PC-9 (cell line): ENCODE measurements at regions not wholly inside any gene's neighbourhood (a gene's known extent, or its start where the extent isn't known, plus 50 kb on each side); places are given as distances from the start of the nearest gene placed in this dataset.

Experiments used
- BruUV-seq: library from RNA; stranded (reverse); fragments of 400-500 nt; replicated peaks from 2 replicates; lab custom pipeline; 2021; lab: Mats Ljungman, UMichigan
- CTCF ChIA-PET: fragments of 300-600 bp; sonication (Branson Sonifier 250); formaldehyde crosslinking; loops from one replicate; lab custom pipeline; 2022; ENCODE audit warnings: antibody characterized with exemption; lab: Charles Lee
- POLR2A ChIA-PET: fragments of 300-600 bp; sonication (Branson Sonifier 250); formaldehyde crosslinking; loops from one replicate; lab custom pipeline; 2022; ENCODE audit warnings: antibody characterized with exemption; ENCODE audit not compliant: unreplicated experiment; lab: Charles Lee
- DNase-seq, 2 experiments: peaks; one replicate each; pipeline versions ENCODE4 v3.0.0 to v3.0.0-alpha.2; 2015 to 2022; ENCODE audit warnings: mixed read lengths in 1 of 2
- H2AFZ ChIP-seq: fragments of 200-600 bp; sonication (generic); 2 replicates; pipeline ENCODE4 v1.8.1; 2017; ENCODE audit warnings: antibody characterized with exemption
- H3F3A ChIP-seq: fragments of 200-600 bp; sonication (generic); 2 replicates; pipeline ENCODE4 v1.8.1; 2017; ENCODE audit warnings: antibody characterized with exemption, mild to moderate bottlenecking, low read depth; ENCODE audit not compliant: insufficient read depth
- H3K27ac ChIP-seq: fragments of 200-600 bp; sonication (generic); 2 replicates; pipeline ENCODE4 v1.6.1; 2016; ENCODE audit warnings: mixed run types
- H3K27me3 ChIP-seq: fragments of 200-600 bp; sonication (generic); 2 replicates; pipeline ENCODE4 v1.6.1; 2016; ENCODE audit warnings: low read depth, mixed run types; ENCODE audit not compliant: insufficient read depth
- H3K36me3 ChIP-seq: fragments of 200-600 bp; sonication (generic); 2 replicates; pipeline ENCODE4 v1.6.1; 2016; ENCODE audit warnings: low read depth, mixed run types
- H3K4me1 ChIP-seq: fragments of 200-600 bp; sonication (generic); replicated peaks from 2 replicates; pipeline ENCODE4 v1.6.1; 2016; ENCODE audit warnings: mixed run types; ENCODE audit not compliant: insufficient read depth
- H3K4me2 ChIP-seq: fragments of 200-600 bp; sonication (generic); 2 replicates; pipeline ENCODE4 v1.6.1; 2017; ENCODE audit warnings: mixed run types
- H3K4me3 ChIP-seq: fragments of 200-600 bp; sonication (generic); 2 replicates; pipeline ENCODE4 v1.6.1; 2016; ENCODE audit warnings: mixed run types
- H3K79me2 ChIP-seq: fragments of 200-600 bp; sonication (generic); 2 replicates; pipeline ENCODE4 v1.6.1; 2017; ENCODE audit warnings: low read depth, mixed run types
- H3K9me2 ChIP-seq: fragments of 200-600 bp; sonication (generic); 2 replicates; pipeline ENCODE4 v1.8.1; 2017; ENCODE audit warnings: mild to moderate bottlenecking; ENCODE audit not compliant: insufficient read depth
- H3K9me3 ChIP-seq: fragments of 200-600 bp; sonication (generic); 2 replicates; pipeline ENCODE4 v1.8.1; 2016; ENCODE audit warnings: low read depth; ENCODE audit not compliant: insufficient read depth
- H4K20me1 ChIP-seq: fragments of 200-600 bp; sonication (generic); 2 replicates; pipeline ENCODE4 v1.8.1; 2017; ENCODE audit not compliant: insufficient read depth
- EZH2 ChIP-seq: fragments of 200-600 bp; sonication (generic); IDR thresholded peaks from 2 replicates; pipeline ENCODE4 v1.8.0; 2017; ENCODE audit warnings: antibody characterized with exemption, low read depth
- intact Hi-C: fragments of 100-400 bp; cut with micrococcal nuclease; formaldehyde crosslinking; loops from one replicate; pipeline ENCODE4 v1.10.0; 2022; ENCODE audit not compliant: unreplicated experiment
- TF ChIP-seq, protein P1 (sequence below): fragments of 200-600 bp; sonication (generic); conservative IDR thresholded peaks from 2 replicates; pipeline ENCODE4 v1.6.1; 2017; ENCODE audit warnings: mixed run types, antibody characterized with exemption, mild to moderate bottlenecking, moderate library complexity

DNA sequence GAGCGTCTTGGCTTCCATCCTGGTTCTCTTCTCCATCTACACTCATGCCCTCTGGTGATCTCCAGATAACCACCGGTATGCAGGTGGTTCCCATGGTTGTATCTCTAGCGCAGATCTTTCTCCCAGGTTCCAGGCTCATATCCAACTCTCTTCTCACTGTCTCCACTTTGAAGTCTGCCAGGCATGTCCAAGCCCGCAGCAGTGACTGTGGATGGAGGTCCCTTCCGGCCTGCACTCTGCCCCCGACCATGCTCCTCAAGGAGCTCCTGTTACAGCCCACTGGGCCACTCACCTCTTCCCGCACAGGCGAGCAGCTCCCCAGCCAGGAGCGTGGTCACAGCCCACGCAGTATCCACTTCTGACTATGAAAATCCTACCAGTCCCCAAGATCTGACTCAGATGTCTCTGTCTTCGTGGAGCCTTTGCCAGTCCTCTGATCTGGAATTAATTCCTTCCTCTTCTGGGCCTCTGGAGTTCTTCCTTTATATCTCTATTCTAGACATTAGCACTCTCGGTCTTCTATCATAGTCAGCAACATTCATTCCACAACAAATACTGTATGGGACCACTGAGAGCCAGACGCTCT lies 100.2 kb downstream of the TEX26 start:
- Histone ChIP-seq H2AFZ (no peak overlapping the region), H3K4me3 (no peak overlapping the region), H3K9me2 (no peaks in the 10 kb centered on the region), H4K20me1 (no peaks in the 10 kb centered on the region), H3K4me2 (no peak overlapping the region), H3K36me3 (no peaks in the 10 kb centered on the region), H3K27me3 (0 out of 2 replicates have a peak, but pooled peaks cover 5% of the 10 kb centered on the region), H3K27ac (no peak overlapping the region), H3K4me1 (no peaks in the 10 kb centered on the region), H3K9me3 (no peaks in the 10 kb centered on the region), H3K79me2 (no peaks in the 10 kb centered on the region), H3F3A (no peaks in the 10 kb centered on the region)
- intact Hi-C loops: no loop called here
- ChIA-PET CTCF (no interaction called here), POLR2A (no interaction called here)
- DNase-seq: no peak
- TF ChIP-seq, protein P1, sequence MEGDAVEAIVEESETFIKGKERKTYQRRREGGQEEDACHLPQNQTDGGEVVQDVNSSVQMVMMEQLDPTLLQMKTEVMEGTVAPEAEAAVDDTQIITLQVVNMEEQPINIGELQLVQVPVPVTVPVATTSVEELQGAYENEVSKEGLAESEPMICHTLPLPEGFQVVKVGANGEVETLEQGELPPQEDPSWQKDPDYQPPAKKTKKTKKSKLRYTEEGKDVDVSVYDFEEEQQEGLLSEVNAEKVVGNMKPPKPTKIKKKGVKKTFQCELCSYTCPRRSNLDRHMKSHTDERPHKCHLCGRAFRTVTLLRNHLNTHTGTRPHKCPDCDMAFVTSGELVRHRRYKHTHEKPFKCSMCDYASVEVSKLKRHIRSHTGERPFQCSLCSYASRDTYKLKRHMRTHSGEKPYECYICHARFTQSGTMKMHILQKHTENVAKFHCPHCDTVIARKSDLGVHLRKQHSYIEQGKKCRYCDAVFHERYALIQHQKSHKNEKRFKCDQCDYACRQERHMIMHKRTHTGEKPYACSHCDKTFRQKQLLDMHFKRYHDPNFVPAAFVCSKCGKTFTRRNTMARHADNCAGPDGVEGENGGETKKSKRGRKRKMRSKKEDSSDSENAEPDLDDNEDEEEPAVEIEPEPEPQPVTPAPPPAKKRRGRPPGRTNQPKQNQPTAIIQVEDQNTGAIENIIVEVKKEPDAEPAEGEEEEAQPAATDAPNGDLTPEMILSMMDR: no peak
- TF ChIP-seq EZH2: no peak
- no TSS peak for BruUV-seq

DNA sequence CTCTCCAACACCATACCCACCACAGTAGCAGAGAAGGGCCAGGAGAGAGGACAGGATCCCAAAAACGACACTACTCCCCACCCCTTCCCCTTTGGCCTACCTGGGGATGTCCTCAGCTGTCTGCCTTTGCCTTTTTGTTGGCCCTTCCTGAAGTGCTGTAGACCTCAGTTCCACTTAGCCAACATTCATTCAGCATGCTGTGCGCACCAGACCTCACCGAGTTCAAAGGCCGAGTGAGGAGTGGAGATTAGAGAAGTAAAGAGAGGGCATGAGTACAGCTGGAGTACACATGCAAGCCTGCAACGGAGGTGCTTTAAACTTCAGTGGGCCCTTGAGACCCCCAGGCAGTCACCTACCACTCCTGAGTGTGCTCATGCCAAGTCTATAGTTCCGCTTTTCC lies 99.0 kb downstream of the TEX26 start:
- DNase-seq: no peak
- no peaks in the 10 kb centered on the region for H3K4me1 ChIP-seq
- H3K27ac ChIP-seq: no peak overlapping the region
- no peaks in the 10 kb centered on the region for H3K9me3 ChIP-seq
- ChIA-PET POLR2A (interaction anchor here (0.7 kb wide), 1 partner anchor 9 kb away, joined by 3 read pairs; no protein-coding TSS in a partner anchor), CTCF (no interaction called here)
- no peaks in the 10 kb centered on the region for H3F3A ChIP-seq
- no peak overlapping the region for H3K4me2 ChIP-seq
- no peak overlapping the region for H3K4me3 ChIP-seq
- TF ChIP-seq, protein P1: no peak
- no peak for TF ChIP-seq EZH2
- intact Hi-C loops: no loop called here
- no peaks in the 10 kb centered on the region for H3K9me2 ChIP-seq
- BruUV-seq: no TSS peak
- 0 out of 2 replicates have a peak, but pooled peaks cover 5% of the 10 kb centered on the region for H3K27me3 ChIP-seq
- no peaks in the 10 kb centered on the region for H4K20me1 ChIP-seq
- no peaks in the 10 kb centered on the region for H3K36me3 ChIP-seq
- no peaks in the 10 kb centered on the region for H3K79me2 ChIP-seq
- H2AFZ ChIP-seq: no peak overlapping the region

DNA sequence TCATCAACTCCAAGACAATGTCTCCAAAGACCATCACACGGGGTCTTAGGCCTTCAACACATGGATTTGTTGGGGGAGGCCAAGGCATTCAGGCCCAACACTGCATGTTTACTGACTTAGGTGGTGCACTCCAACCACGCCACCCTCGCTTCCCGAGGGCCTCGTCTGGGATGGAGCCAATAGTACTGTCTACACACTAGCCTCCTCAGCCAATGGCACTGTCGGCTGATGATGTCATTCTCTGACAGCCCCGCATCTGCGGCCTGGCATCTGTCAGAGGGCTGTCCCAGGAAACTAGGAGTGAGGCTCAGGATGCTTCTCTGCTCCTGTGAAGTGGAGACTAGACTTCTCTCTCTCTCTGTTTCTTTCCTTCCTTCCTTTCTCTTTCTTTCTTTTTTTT lies 96.6 kb downstream of the TEX26 start:
- H3K27me3 ChIP-seq: no peaks in the 10 kb centered on the region
- H2AFZ ChIP-seq: no peak overlapping the region
- H3K9me3 ChIP-seq: no peaks in the 10 kb centered on the region
- H4K20me1 ChIP-seq: no peaks in the 10 kb centered on the region
- no peak overlapping the region for H3K27ac ChIP-seq
- CTCF ChIA-PET: interaction anchor here (0.6 kb wide), 1 partner anchor 16 kb away, joined by 4 read pairs; no protein-coding TSS in a partner anchor
- no peak overlapping the region for H3K4me2 ChIP-seq
- no peaks in the 10 kb centered on the region for H3F3A ChIP-seq
- H3K4me1 ChIP-seq: no peaks in the 10 kb centered on the region
- POLR2A ChIA-PET: no interaction called here
- no peaks in the 10 kb centered on the region for H3K36me3 ChIP-seq
- DNase-seq: no peak
- TF ChIP-seq, protein P1: no peak
- no peak for TF ChIP-seq EZH2
- H3K9me2 ChIP-seq: no peaks in the 10 kb centered on the region
- no TSS peak for BruUV-seq
- intact Hi-C loops: no loop called here
- H3K4me3 ChIP-seq: no peak overlapping the region
- no peaks in the 10 kb centered on the region for H3K79me2 ChIP-seq
